Kasumi-1 (cell line): ENCODE measurements at regions not wholly inside any gene's neighbourhood (a gene's known extent, or its start where the extent isn't known, plus 50 kb on each side); places are given as distances from the start of the nearest gene placed in this dataset.
A peak's percentile ranks its signal among the peaks of the same experiment; 100 is the strongest.
"Not testable (repeated sequence)": the region's sequence is repeated elsewhere in the genome, so short reads cannot be mapped to it uniquely, and the experiment has no call there.

Experiments
- DNase-seq, 2 experiments: peaks; one replicate each; lab custom pipeline; 2025; lab: John Stamatoyannopoulos, UW

GRCh38 chr3:27556887-27557286 is 72.7 kb upstream of the SLC4A7 start:
- no peak for DNase-seq

- peak in 1 of 2 experiments; percentile 17 for DNase-seq
These were observed 70.5 kb upstream of the SLC4A7 start for GRCh38 chr3:27554706-27555105.

- no peak for DNase-seq
These were observed 69.8 kb upstream of the SLC4A7 start for GRCh38 chr3:27553886-27554540.

- not testable (repeated sequence) for DNase-seq
These were observed 68.5 kb upstream of the SLC4A7 start for GRCh38 chr3:27552708-27553107.

- not testable (repeated sequence) for DNase-seq
These were observed 67.2 kb upstream of the SLC4A7 start for GRCh38 chr3:27551413-27551812.

GRCh38 chr3:27545061-27545460 is 60.9 kb upstream of the SLC4A7 start:
- DNase-seq = no peak

- no peak for DNase-seq
These were observed 60.2 kb upstream of the SLC4A7 start for GRCh38 chr3:27544372-27544865.

- no peak for DNase-seq
These were observed 58.3 kb upstream of the SLC4A7 start for GRCh38 chr3:27542476-27542875.

- no peak for DNase-seq
These were observed 56.0 kb upstream of the SLC4A7 start for GRCh38 chr3:27540231-27540630.

- no peak for DNase-seq
These were observed 52.3 kb upstream of the SLC4A7 start for GRCh38 chr3:27536491-27536890.

- DNase-seq = no peak
These were observed 51.7 kb upstream of the SLC4A7 start for GRCh38 chr3:27535809-27536392.

- DNase-seq = no peak
These were observed 49.8 kb upstream of the SLC4A7 start for GRCh38 chr3:27533718-27534573.
